Suprapubic skin (tissue), 4 donors: ENCODE measurements at regions not wholly inside any gene's neighbourhood (a gene's known extent, or its start where the extent isn't known, plus 50 kb on each side); places are given as distances from the start of the nearest gene placed in this dataset.

Source experiments
- DNase-seq, 2 donors: peaks; one replicate each; pipeline ENCODE4 v3.0.0-alpha.2; 2019; ENCODE audit warnings: low spot score in 2 of 2
- H3K27ac ChIP-seq: fragments of 200-600 bp; sonication (generic); one replicate; pipeline ENCODE4 v1.5.1; 2019
- H3K27me3 ChIP-seq: fragments of 200-600 bp; sonication (generic); one replicate; pipeline ENCODE4 v1.5.1; 2019
- H3K36me3 ChIP-seq: fragments of 200-600 bp; sonication (generic); one replicate; pipeline ENCODE4 v1.5.1; 2019
- H3K4me1 ChIP-seq: fragments of 200-600 bp; sonication (generic); one replicate; pipeline ENCODE4 v1.5.1; 2019
- H3K4me3 ChIP-seq: fragments of 200-600 bp; sonication (generic); one replicate; pipeline ENCODE4 v1.5.1; 2019; ENCODE audit warnings: mild to moderate bottlenecking
- H3K9me3 ChIP-seq: fragments of 200-600 bp; sonication (generic); one replicate; pipeline ENCODE4 v1.5.1; 2019
- CTCF ChIP-seq, 2 donors: fragments of 200-600 bp in 1 of 2; fragments of 450-650 bp in 1 of 2; sonication (generic) in 1 of 2; IDR thresholded peaks; one replicate each; pipeline ENCODE4 v1.5.1; 2016 to 2019; ENCODE audit warnings: antibody characterized with exemption in 2 of 2, mild to moderate bottlenecking in 1 of 2, moderate library complexity in 1 of 2
- EP300 ChIP-seq: sonication (generic); formaldehyde crosslinking; IDR thresholded peaks from one replicate; pipeline ENCODE4 v1.6.1; 2017; ENCODE audit warnings: antibody characterized with exemption
- POLR2A ChIP-seq, 2 donors: fragments of 450-650 bp; IDR thresholded peaks; one replicate each; pipeline ENCODE4 v1.6.1; 2017; ENCODE audit warnings: antibody characterized with exemption in 2 of 2, mild to moderate bottlenecking in 2 of 2, moderate library complexity in 2 of 2
- POLR2AphosphoS5 ChIP-seq, 3 donors: sonication (generic); formaldehyde crosslinking; IDR thresholded peaks; one replicate each; pipeline ENCODE4 v1.6.1; 2017; ENCODE audit warnings: antibody characterized with exemption in 3 of 3
- WGBS: methylation state at CpG from one replicate; pipeline ENCODE4 v1.1.5; 2018; 5-methylcytosine and 5-hydroxymethylcytosine counted together

- Histone ChIP-seq H3K9me3 (no peaks in the 10 kb centered on the region), H3K27me3 (no peaks in the 10 kb centered on the region), H3K4me1 (no peaks in the 10 kb centered on the region), H3K4me3 (no peak overlapping the region), H3K27ac (no peak overlapping the region), H3K36me3 (no peaks in the 10 kb centered on the region)
- TF ChIP-seq POLR2A (IDR thresholded peaks at IDR 0.05) (no peak), POLR2AphosphoS5 (IDR thresholded peaks at IDR 0.05) (no peak), CTCF (IDR thresholded peaks at IDR 0.05) (no peak), EP300 (no peak)
- WGBS, result 89% methylated on average over 2 of the region's 2 CpGs
- no peak for DNase-seq
These were observed 79.6 kb upstream of the NSMCE3 start for GRCh38 chr15:29349196-29349595.

GRCh38 chr15:29348336-29348914, 78.8 kb upstream of the NSMCE3 start:
- WGBS, result 37% methylated on average over 13 of the region's 13 CpGs
- Histone ChIP-seq H3K36me3 (no peaks in the 10 kb centered on the region), H3K4me3 (no peak overlapping the region), H3K27ac (no peak overlapping the region), H3K27me3 (no peaks in the 10 kb centered on the region), H3K4me1 (no peaks in the 10 kb centered on the region), H3K9me3 (no peaks in the 10 kb centered on the region)
- TF ChIP-seq CTCF (IDR thresholded peaks at IDR 0.05), result no peak
- no peak for TF ChIP-seq EP300
- TF ChIP-seq POLR2AphosphoS5 (IDR thresholded peaks at IDR 0.05), result no peak
- no peak for TF ChIP-seq POLR2A (IDR thresholded peaks at IDR 0.05)
- DNase-seq, result no peak

GRCh38 chr15:29346998-29347397, 77.4 kb upstream of the NSMCE3 start:
- H3K9me3 ChIP-seq, result no peaks in the 10 kb centered on the region
- no peak for DNase-seq
- no peak overlapping the region for H3K4me3 ChIP-seq
- no peaks in the 10 kb centered on the region for H3K36me3 ChIP-seq
- TF ChIP-seq POLR2AphosphoS5 (IDR thresholded peaks at IDR 0.05), result no peak
- no peak for TF ChIP-seq POLR2A (IDR thresholded peaks at IDR 0.05)
- no peak for TF ChIP-seq CTCF (IDR thresholded peaks at IDR 0.05)
- no peak for TF ChIP-seq EP300
- H3K27ac ChIP-seq, result no peak overlapping the region
- H3K4me1 ChIP-seq, result no peaks in the 10 kb centered on the region
- no peaks in the 10 kb centered on the region for H3K27me3 ChIP-seq
- WGBS, result 74% methylated on average over 3 of the region's 3 CpGs

GRCh38 chr15:29345549-29346525, 76.2 kb upstream of the NSMCE3 start:
- no peak for TF ChIP-seq CTCF (IDR thresholded peaks at IDR 0.05)
- TF ChIP-seq EP300, result no peak
- no peak for TF ChIP-seq POLR2AphosphoS5 (IDR thresholded peaks at IDR 0.05)
- no peak for TF ChIP-seq POLR2A (IDR thresholded peaks at IDR 0.05)
- no peaks in the 10 kb centered on the region for H3K36me3 ChIP-seq
- 73% methylated on average over 20 of the region's 20 CpGs for WGBS
- H3K27ac ChIP-seq, result no peak overlapping the region
- H3K27me3 ChIP-seq, result no peaks in the 10 kb centered on the region
- H3K9me3 ChIP-seq, result no peaks in the 10 kb centered on the region
- H3K4me1 ChIP-seq, result no peaks in the 10 kb centered on the region
- H3K4me3 ChIP-seq, result no peak overlapping the region
- no peak for DNase-seq

- no peaks in the 10 kb centered on the region for H3K4me1 ChIP-seq
- no peak overlapping the region for H3K4me3 ChIP-seq
- no peaks in the 10 kb centered on the region for H3K27me3 ChIP-seq
- no peak for TF ChIP-seq POLR2A (IDR thresholded peaks at IDR 0.05)
- no peaks in the 10 kb centered on the region for H3K36me3 ChIP-seq
- no peak for DNase-seq
- no peak overlapping the region for H3K27ac ChIP-seq
- no peaks in the 10 kb centered on the region for H3K9me3 ChIP-seq
- 92% methylated on average over 3 of the region's 3 CpGs for whole genome bisulfite sequencing
These were observed 74.9 kb upstream of the NSMCE3 start for GRCh38 chr15:29344474-29344873.
